ENCODE measurements at regions not wholly inside any gene's neighbourhood (a gene's known extent, or its start where the extent isn't known, plus 50 kb on each side); places are given as distances from the start of the nearest gene placed in this dataset.
"Not testable (repeated sequence)": the region's sequence is repeated elsewhere in the genome, so short reads cannot be mapped to it uniquely, and the experiment has no call there.

DNA sequence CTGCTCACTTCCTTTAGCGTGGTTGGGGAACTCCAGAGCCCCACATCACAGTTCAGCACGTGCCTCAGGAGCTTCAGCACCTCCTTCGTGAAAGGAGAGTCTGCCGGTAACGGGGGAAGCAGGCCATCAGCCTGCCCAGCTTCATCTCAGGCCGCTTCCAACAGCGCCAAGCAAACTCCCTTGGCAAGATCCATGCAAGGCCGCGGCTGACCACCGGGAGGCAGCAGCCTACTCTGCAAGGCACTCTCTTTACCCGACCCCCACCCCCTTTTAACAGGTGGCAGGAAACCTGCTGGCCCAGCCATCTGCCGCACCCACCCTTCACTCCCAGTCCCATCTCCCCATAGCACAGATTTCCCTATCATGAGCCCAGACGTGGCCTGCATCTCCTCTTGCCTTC lies 97.4 kb upstream of the ZNF98 start:
- not testable (repeated sequence) for H3K4me1 ChIP-seq (ENCODE audit: control insufficient read depth in 1 of 2, insufficient read depth in 2 of 2, low read length in 2 of 2); H3K27ac ChIP-seq (ENCODE audit: low read depth, low read length); H3K23ac ChIP-seq (ENCODE audit: low read length); H4K8ac ChIP-seq (ENCODE audit: low read depth, low read length); H4K12ac ChIP-seq (ENCODE audit: low read depth, low read length); H3K4me3 ChIP-seq (ENCODE audit: low read depth, low read length); DNase-seq; H2AFZ ChIP-seq (ENCODE audit: insufficient read depth, low read length, poor library complexity); H2BK12ac ChIP-seq (ENCODE audit: low read length); H3K79me2 ChIP-seq (ENCODE audit: control insufficient read depth, insufficient read depth, low read length, poor library complexity); H3K4ac ChIP-seq (ENCODE audit: low read depth, low read length); H3K27me3 ChIP-seq (ENCODE audit: insufficient read depth, low read length); H3K79me1 ChIP-seq (ENCODE audit: low read length); H3K18ac ChIP-seq (ENCODE audit: low read length); H3K4me2 ChIP-seq (ENCODE audit: low read length); H3K36me3 ChIP-seq (ENCODE audit: control insufficient read depth in 1 of 2, insufficient read depth in 2 of 2, low read length in 2 of 2); H3K14ac ChIP-seq (ENCODE audit: low read length); H2AK5ac ChIP-seq (ENCODE audit: low read length); H2BK120ac ChIP-seq (ENCODE audit: insufficient read depth, low read length, poor library complexity); H2BK5ac ChIP-seq (ENCODE audit: low read depth, low read length, poor library complexity); H3K9ac ChIP-seq (ENCODE audit: low read length); H4K91ac ChIP-seq (ENCODE audit: low read depth, low read length)
- H3K9me3 ChIP-seq (ENCODE audit: insufficient read depth, low read depth, low read length), result peaks cover 65% of the 10 kb centered on the region
- no CpG with 5 or more reads among the region's 13 CpGs for WGBS (ENCODE audit: extremely low coverage, insufficient coverage, insufficient read length)

DNA sequence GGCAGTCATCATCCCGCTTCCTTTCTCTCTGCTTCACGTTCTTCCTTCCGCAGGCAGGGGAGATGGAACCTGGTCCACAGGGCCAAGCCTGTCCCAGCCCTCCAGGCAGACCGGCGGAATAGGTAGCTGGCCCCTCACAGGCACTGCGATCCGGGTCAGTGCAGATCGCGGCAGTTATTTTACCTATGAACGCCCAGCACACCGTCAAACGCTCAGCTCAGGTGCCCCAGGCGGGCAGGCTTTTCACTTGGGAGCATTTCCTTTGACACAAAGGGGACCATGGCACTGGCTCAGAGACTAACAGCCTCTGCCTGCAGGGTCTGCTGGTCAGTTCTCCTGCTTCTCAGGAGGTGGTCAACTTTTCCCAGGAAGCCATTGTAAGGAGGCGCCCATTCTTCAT lies 97.0 kb upstream of the ZNF98 start:
- Histone ChIP-seq H3K4me1 (ENCODE audit: control insufficient read depth in 1 of 2, insufficient read depth in 2 of 2, low read length in 2 of 2) (no peaks in the 10 kb centered on the region), H3K79me1 (ENCODE audit: low read length) (no peaks in the 10 kb centered on the region), H3K36me3 (ENCODE audit: control insufficient read depth in 1 of 2, insufficient read depth in 2 of 2, low read length in 2 of 2) (no peaks in the 10 kb centered on the region), H3K4me2 (ENCODE audit: low read length) (no peak overlapping the region), H2BK5ac (ENCODE audit: low read depth, low read length, poor library complexity) (no peak overlapping the region), H2AFZ (ENCODE audit: insufficient read depth, low read length, poor library complexity) (no peak overlapping the region), H4K91ac (ENCODE audit: low read depth, low read length) (no peak overlapping the region), H3K9ac (ENCODE audit: low read length) (no peak overlapping the region), H2BK120ac (ENCODE audit: insufficient read depth, low read length, poor library complexity) (no peak overlapping the region), H4K12ac (ENCODE audit: low read depth, low read length) (no peak overlapping the region), H3K23ac (ENCODE audit: low read length) (no peak overlapping the region), H3K18ac (ENCODE audit: low read length) (no peak overlapping the region), H3K27me3 (ENCODE audit: insufficient read depth, low read length) (no peaks in the 10 kb centered on the region), H3K27ac (ENCODE audit: low read depth, low read length) (no peak overlapping the region), H3K79me2 (ENCODE audit: control insufficient read depth, insufficient read depth, low read length, poor library complexity) (no peaks in the 10 kb centered on the region), H3K14ac (ENCODE audit: low read length) (no peak overlapping the region), H4K8ac (ENCODE audit: low read depth, low read length) (no peak overlapping the region), H2BK12ac (ENCODE audit: low read length) (no peak overlapping the region), H3K4me3 (ENCODE audit: low read depth, low read length) (no peak overlapping the region), H2AK5ac (ENCODE audit: low read length) (no peak overlapping the region), H3K4ac (ENCODE audit: low read depth, low read length) (no peak overlapping the region), H3K9me3 (ENCODE audit: insufficient read depth, low read depth, low read length) (peaks cover 68% of the 10 kb centered on the region)
- no CpG with 5 or more reads among the region's 14 CpGs for WGBS (ENCODE audit: extremely low coverage, insufficient coverage, insufficient read length)
- DNase-seq, result no peak

DNA sequence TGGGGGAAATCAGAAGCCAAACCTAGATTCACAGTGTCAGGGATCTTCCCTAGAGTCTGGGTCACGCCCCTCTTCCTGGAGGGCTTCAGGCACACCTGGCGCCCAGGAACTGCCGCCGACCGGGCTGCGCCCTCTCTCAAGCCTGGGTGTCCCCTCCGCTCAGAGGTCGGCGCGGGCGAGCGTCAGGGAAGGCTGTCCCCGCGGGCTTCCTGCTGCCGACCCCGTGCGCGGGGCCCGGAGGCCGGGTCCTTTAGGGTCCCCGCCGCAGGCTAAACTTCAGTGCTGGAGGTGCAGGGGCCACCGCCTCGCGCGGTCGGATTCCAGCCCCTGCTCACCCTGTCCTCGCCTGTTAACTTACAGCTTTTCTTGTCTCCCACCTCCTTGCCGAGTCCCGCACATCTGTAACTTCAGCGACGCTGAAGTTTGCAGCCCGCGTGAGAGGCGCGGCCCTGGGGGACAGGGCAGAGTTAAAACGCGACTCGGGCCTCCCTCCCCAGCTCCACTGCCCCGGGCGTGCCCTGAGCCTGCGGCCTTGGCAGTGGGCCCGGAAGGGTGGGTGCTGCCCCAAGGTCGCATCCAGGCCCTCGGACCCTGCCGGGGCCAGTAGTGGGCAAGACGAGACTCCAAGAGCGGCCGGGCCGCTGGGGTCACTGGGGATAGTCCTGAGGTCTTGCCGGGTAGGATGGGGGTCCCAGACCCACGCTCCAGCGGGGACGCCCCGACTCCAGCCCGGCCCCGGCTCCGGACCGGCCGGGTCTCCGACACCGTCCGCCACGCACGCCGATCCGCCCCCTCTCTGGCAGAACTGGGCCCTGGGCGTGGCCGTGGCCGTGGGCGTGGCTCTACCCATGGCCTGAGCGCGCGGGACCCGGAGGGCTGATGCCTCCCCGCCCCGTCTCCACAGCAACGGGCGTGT lies 95.6 kb upstream of the ZNF98 start:
- H2BK12ac ChIP-seq (ENCODE audit: low read length), result no peak overlapping the region
- H3K14ac ChIP-seq (ENCODE audit: low read length), result no peak overlapping the region
- no peak overlapping the region for H4K91ac ChIP-seq (ENCODE audit: low read depth, low read length)
- H2AK5ac ChIP-seq (ENCODE audit: low read length), result no peak overlapping the region
- no peak overlapping the region for H2BK120ac ChIP-seq (ENCODE audit: insufficient read depth, low read length, poor library complexity)
- H3K9ac ChIP-seq (ENCODE audit: low read length), result no peak overlapping the region
- no peak overlapping the region for H3K4me3 ChIP-seq (ENCODE audit: low read depth, low read length)
- H3K27me3 ChIP-seq (ENCODE audit: insufficient read depth, low read length), result no peaks in the 10 kb centered on the region
- no peaks in the 10 kb centered on the region for H3K4me1 ChIP-seq (ENCODE audit: control insufficient read depth in 1 of 2, insufficient read depth in 2 of 2, low read length in 2 of 2)
- H3K23ac ChIP-seq (ENCODE audit: low read length), result no peak overlapping the region
- no peaks in the 10 kb centered on the region for H3K79me1 ChIP-seq (ENCODE audit: low read length)
- H3K36me3 ChIP-seq (ENCODE audit: control insufficient read depth in 1 of 2, insufficient read depth in 2 of 2, low read length in 2 of 2), result no peaks in the 10 kb centered on the region
- no peak overlapping the region for H3K4me2 ChIP-seq (ENCODE audit: low read length)
- no peak overlapping the region for H4K12ac ChIP-seq (ENCODE audit: low read depth, low read length)
- H2BK5ac ChIP-seq (ENCODE audit: low read depth, low read length, poor library complexity), result no peak overlapping the region
- no peak overlapping the region for H3K4ac ChIP-seq (ENCODE audit: low read depth, low read length)
- peaks cover 70% of the 10 kb centered on the region for H3K9me3 ChIP-seq (ENCODE audit: insufficient read depth, low read depth, low read length)
- H3K18ac ChIP-seq (ENCODE audit: low read length), result no peak overlapping the region
- no peak overlapping the region for H4K8ac ChIP-seq (ENCODE audit: low read depth, low read length)
- no peak overlapping the region for H2AFZ ChIP-seq (ENCODE audit: insufficient read depth, low read length, poor library complexity)
- H3K79me2 ChIP-seq (ENCODE audit: control insufficient read depth, insufficient read depth, low read length, poor library complexity), result no peaks in the 10 kb centered on the region
- H3K27ac ChIP-seq (ENCODE audit: low read depth, low read length), result no peak overlapping the region
- no CpG with 5 or more reads among the region's 79 CpGs for WGBS (ENCODE audit: extremely low coverage, insufficient coverage, insufficient read length)
- no peak for DNase-seq

DNA sequence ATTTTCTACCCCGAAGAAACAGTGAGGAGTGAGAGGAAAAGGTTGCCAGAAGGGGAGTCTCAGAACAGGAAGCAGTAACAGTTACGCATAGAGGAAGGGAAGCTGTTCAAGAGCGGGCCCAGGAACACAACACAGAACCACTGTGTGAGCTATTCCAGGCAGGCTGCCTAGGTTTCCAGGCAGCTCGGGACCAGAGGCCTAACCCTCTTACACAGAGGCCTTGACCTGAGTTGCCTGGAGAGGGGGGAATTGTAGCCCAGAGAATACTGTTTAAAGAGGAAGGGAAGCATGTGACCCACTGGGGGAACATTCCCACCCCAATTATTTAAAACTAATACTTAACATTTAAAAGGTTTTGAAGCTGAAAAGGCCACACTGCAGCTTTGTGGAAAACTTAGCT lies 93.3 kb upstream of the ZNF98 start:
- H3K14ac ChIP-seq (ENCODE audit: low read length), result no peak overlapping the region
- no peak overlapping the region for H2AFZ ChIP-seq (ENCODE audit: insufficient read depth, low read length, poor library complexity)
- H3K9me3 ChIP-seq (ENCODE audit: insufficient read depth, low read depth, low read length), result peaks cover 81% of the 10 kb centered on the region
- H3K27ac ChIP-seq (ENCODE audit: low read depth, low read length), result no peak overlapping the region
- no peak overlapping the region for H4K12ac ChIP-seq (ENCODE audit: low read depth, low read length)
- H3K4ac ChIP-seq (ENCODE audit: low read depth, low read length), result no peak overlapping the region
- no peak overlapping the region for H2BK120ac ChIP-seq (ENCODE audit: insufficient read depth, low read length, poor library complexity)
- no peak overlapping the region for H3K9ac ChIP-seq (ENCODE audit: low read length)
- H2AK5ac ChIP-seq (ENCODE audit: low read length), result no peak overlapping the region
- H3K79me1 ChIP-seq (ENCODE audit: low read length), result no peaks in the 10 kb centered on the region
- no peak overlapping the region for H3K4me2 ChIP-seq (ENCODE audit: low read length)
- no peak overlapping the region for H4K8ac ChIP-seq (ENCODE audit: low read depth, low read length)
- no peak overlapping the region for H3K4me3 ChIP-seq (ENCODE audit: low read depth, low read length)
- WGBS (ENCODE audit: extremely low coverage, insufficient coverage, insufficient read length), result no CpG with 5 or more reads among the region's 4 CpGs
- no peaks in the 10 kb centered on the region for H3K4me1 ChIP-seq (ENCODE audit: control insufficient read depth in 1 of 2, insufficient read depth in 2 of 2, low read length in 2 of 2)
- no peaks in the 10 kb centered on the region for H3K79me2 ChIP-seq (ENCODE audit: control insufficient read depth, insufficient read depth, low read length, poor library complexity)
- H2BK12ac ChIP-seq (ENCODE audit: low read length), result no peak overlapping the region
- no peak for DNase-seq
- H3K27me3 ChIP-seq (ENCODE audit: insufficient read depth, low read length), result peaks cover 3% of the 10 kb centered on the region
- H2BK5ac ChIP-seq (ENCODE audit: low read depth, low read length, poor library complexity), result no peak overlapping the region
- no peak overlapping the region for H3K23ac ChIP-seq (ENCODE audit: low read length)
- H3K36me3 ChIP-seq (ENCODE audit: control insufficient read depth in 1 of 2, insufficient read depth in 2 of 2, low read length in 2 of 2), result no peaks in the 10 kb centered on the region
- H3K18ac ChIP-seq (ENCODE audit: low read length), result no peak overlapping the region
- H4K91ac ChIP-seq (ENCODE audit: low read depth, low read length), result no peak overlapping the region
